ENCODE measurements at regions not wholly inside any gene's neighbourhood (a gene's known extent, or its start where the extent isn't known, plus 50 kb on each side); places are given as distances from the start of the nearest gene placed in this dataset.
"Not testable (repeated sequence)": the region's sequence is repeated elsewhere in the genome, so short reads cannot be mapped to it uniquely, and the experiment has no call there.

DNA sequence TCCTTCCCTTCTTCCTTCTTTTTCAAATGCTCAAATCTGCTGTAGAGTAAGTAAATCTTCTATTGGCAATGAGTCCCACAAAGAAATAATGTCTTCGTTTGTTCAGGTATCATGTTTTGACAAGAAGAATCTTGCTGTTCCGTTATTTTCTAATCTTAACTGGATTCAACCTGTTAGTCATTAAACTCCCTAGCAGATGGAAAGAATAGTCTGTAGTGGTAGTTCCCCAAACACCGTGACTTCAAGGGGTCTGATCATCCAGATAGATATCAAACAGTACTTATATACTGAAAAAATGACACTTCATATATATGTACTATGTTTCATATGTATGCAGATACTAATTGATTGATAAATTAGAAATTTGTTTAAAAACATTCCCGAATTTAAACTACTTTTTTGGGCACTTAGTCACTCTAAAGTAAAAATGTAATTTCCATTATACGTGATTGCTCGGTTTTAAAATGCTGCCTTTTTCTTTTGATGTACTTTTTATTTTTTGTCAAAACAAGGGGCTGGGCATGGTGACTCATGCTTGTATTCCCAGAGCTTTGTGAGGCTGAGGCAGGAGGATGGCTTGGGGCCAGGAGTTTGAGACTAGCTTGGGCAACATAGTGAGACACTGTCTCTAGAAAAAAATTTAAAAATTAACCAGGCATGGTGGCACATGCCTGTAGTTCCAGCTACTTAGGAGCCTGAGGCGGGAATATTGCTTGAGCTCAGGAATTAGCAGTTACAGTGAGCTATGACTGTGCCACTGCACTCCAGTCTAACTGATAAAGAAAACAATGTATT, 335.7 kb upstream of the SNX7 start:
- no peak for DNase-seq

DNA sequence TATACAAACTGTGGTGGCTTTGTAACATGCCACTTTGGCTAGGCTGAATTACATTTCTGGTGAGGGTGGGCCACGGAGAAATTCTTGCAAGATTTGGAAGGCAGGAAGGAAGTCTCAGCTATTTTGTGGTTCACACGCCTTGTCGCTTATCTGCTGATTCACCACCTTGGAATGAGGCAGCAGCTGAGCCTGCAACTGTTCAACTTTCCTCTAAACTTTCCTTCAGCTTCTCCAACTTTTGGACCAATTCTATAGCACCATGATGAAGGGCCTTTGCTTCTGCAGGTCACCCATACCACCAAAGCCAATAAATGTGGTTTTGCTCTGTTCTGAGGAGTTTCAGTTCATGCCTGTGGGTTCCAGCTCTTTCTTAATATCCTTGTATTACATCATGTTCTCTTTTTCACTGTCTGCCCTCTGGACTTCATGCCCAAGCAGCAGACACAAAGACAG, 337.6 kb upstream of the SNX7 start:
- DNase-seq = peak; percentile 45

DNA sequence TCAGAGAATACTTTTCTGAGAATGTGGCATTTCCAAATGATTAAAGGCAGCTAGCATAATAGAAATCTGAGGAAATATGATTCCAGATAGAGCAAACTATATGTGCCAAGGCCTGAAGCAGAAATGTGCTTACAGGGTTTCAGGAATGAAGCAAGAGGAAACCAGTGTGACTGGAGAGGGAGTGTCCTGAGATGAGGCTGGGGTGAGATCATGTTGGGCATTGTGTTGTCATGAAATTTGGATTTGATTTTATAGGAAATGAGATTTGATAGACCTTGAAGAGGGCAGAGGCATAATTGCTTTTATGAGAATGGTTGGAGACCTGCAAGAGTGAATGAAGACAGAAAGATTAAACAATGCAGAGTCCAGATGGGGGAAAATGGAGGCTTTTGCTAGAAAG, 338.1 kb upstream of the SNX7 start:
- DNase-seq = no peak

DNA sequence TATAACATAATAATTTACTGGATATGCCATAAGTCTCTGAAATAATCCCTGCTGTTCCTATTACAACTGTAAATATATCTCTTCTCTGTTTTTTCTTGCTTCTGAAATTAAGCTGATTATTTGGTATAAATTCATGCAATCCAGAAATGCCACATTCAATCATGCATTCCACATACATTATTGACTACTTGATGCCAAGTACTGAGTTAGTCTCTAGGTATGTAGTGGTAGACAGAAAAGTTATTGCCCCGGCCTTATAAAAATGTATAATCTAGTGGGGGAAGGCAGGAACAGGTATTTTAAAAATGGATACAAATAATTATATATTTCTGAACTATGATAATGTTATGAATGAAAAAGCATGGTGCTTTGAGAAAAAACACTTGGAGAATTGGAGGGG, 338.6 kb upstream of the SNX7 start:
- DNase-seq = no peak

DNA sequence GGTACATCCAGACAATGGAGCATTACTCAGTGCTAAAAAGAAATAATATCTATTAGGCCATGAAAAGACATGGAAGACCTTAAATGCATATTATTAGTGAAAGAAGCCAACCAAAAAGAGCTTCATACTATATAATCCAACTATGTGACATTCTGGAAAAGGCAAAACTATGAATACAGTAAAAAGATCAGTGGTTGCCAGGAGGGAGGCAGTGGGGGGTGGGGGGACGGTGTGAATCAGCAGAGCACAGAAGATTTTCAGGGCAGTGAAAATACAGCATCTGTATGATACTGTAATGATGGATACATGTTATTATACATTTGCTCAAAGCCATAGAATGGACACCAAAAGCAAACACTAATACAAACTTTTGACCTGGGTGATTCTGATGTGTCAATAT, 339.4 kb upstream of the SNX7 start:
- DNase-seq = no peak

DNA sequence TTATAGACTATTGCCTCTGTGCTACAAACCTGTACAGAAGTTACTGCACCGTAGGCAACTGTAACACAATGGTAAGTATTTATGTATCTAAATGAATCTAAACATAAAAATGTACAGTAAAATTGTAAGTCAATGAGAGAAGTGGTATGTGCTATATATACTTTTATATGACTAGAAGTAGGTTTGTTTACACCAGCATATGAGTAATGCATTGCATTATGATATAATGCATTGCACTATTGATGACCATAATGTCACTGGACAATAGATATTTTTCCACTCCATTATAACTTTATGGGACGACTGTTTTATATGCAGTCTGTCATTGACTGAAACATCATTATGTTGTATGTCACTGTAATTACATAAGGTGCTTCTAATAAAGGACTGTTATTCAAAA, 340.3 kb upstream of the SNX7 start:
- no peak for DNase-seq

DNA sequence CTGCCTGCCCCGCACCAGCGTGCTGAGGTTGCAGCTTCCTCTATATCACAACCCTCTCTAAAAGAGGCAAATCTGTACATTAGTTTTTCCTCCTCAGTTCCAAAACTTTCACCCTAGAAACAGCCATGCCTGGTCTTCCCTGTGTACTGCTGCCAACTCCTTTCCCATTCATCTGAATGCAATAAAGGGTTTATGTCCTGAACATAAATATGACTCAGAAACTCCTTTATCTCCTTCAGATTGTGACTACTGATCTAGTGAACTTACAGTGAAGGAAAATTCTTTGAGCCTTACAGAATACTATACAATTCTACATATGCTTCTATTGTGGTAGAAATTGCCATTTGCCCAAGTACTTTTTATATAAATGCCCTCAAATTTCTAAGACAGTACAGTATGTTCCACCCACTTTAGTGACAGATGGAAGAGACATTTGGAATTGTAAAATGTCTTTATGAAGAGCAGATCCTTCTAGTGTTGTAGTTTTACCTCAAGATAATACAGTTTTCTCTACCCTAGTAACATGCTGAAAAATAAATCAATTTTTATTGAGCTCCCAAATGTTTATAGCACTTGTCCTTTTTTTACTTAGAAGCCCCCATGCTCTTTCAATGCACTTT, 345.1 kb upstream of the SNX7 start:
- DNase-seq = no peak

DNA sequence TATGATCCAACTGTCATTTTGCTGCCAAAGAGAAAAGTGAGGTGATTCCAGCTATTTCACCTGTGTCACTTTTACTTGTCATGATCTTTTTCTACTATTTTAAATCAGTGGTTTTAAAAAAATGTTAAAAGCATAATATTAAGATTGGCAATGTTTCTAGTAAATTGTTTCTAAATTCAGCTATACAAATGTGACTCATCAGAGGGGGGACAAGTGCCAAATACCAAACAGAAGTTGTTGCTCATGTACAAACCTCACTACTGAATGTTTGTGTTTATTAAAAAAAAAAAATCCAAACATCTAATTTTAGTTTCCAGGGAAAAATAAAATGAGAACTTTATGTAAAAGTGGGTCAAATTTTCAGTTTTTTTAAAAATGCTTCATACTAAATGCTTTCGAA, 346.2 kb upstream of the SNX7 start:
- DNase-seq = no peak

DNA sequence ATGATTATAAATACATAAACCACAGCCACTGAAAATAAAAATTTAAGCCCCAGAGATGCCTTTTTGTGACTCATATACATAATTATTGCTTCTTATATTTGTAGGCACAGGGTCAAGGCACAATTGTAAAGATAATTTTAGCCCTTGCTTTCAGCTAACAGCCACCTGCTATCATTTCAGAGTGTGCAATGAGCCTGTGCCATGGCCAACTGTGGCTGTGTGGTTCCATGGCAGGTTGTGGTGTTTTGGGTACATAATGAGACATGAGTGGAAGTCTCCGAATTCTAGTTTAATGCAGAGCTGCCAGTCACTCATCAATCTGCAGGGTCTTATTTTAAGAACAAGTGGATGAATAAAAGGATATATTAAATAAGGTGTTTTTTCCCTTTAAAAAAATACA, 346.9 kb upstream of the SNX7 start:
- DNase-seq = no peak

DNA sequence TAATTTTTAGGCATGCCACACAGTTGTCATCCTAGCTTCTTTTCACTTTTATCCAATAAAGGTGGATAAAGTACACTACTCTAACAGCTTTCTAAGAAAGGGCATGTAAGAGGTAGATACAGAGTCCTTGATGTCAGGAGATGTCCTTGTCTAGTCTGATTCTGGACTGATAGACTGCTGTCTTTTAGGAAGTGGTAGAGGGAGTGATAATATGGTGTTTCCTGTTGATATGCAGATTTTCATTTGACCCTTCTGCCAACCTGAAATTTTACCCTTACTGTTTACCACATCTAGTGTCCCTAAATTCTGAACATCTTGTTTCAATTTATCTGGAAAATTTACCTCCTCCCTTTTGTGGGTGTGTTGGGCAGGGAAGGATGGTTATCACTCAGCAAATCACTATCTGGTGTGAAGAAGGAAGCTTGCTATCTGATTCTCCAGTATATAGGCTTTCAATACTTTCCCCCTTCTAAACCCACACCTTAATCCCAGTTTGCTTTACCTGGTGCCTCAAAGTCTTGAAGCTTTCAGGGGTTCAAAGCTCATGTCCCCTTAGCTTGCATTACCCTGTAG, 354.9 kb upstream of the SNX7 start:
- no peak for DNase-seq

DNA sequence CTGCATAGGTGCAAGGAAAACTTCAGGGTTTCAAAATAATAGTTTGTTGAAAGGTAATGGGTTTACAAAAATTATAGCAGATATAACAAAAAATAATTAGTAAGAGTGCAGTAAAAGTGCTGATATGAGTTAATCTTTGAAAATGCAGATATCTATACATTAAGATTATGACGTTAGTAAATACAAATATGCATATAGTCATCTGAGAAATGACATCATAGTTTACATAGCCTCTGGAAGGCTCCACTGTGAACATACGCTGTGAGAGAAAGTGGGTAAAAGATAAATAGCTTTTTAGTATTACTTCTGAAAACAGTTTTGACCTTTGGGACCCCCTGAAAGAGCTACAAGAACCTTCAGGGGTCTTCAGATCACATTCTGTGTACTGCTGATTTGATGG, 356.2 kb upstream of the SNX7 start:
- no peak for DNase-seq

DNA sequence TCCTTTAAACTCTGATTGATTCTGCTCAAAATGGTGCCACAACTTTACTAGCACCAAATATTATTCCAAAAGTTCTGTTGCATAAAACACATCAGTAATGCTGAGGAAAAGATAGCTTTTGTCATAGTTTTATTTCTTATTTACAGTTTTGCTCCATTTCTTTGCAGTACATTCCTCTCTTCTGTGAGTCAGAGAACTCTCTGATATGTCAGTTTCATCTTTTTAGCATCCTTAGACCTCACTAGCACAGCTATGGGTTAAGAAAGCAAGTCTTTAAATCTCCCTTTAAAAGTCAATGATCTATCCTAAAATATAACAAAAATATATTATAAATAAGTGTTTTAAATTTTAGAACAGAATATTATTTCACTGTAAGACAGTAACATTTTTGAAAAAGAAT, 356.6 kb upstream of the SNX7 start:
- no peak for DNase-seq

DNA sequence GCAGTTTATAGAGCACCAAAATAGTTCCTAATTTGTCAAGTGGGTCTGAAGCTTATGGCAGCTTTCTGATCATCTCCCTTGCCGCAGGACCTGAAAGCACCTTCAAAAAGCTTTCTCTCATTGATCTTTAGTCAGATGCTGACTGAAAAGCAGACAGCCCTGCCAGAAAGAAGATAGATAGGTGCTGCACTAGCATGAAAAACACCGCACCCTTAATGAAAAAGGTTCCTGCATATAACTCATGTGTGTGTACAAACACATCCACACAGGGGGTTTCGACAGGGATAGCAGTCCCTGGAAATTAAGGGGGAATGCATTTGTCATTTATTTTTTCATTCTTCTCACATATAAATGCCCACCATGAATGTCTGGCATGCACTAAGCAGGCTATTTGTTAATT, 361.7 kb upstream of the SNX7 start:
- DNase-seq = no peak

DNA sequence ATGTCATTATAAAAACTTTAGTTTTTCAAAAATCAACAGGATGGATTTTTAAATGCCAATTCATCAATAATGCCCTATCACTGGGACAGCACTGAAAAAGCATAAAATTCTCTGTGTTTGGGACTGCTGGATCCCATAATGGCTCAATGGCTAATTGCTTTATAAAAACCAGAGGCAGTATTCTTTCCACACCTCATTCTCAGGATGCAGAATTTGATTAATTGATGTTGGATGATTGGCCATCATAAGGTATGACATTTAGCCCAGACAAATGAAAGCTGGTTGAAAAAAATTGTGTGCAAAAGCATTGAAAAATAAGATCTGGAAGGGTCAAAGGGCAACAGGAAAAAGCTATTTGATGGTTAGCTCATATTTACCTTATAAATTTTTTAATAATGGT, 362.2 kb upstream of the SNX7 start:
- DNase-seq = no peak

DNA sequence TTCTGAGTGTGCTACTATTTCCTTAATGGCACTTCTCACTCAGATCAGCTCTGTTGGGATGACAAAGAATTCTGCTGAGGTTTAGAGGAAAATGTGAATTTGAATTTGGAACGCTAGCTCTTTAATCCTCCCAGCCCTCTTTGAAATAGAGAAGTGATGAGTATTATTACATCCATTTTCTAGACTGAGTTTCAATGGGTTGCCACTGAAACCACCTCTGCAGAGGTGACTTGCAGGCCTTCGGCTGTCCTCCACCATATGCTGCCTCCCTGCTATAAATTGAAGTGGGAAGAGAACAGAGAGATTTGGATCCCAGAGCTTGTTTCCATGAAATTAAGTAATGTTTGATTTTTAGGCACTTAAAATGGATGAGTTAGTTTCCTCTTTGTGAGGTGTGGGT, 363.2 kb upstream of the SNX7 start:
- no peak for DNase-seq

DNA sequence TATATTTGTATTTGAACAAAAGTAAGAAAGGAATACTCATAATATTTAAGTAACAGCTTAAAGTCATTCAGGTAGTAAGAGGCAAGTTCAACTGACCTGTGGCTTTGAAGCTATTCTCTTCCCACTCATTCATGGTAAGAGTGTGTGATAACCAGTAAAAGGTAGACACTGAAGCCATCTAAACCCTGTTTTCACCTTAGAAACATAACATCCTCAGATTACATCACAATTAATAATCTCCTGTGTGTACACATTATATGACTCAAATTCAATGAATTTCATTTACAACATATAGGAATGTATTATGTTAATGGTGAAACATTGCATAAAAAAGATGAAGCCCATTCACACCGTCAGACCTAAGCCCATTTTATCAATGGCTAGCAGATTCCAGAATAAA, 364.8 kb upstream of the SNX7 start:
- no peak for DNase-seq

DNA sequence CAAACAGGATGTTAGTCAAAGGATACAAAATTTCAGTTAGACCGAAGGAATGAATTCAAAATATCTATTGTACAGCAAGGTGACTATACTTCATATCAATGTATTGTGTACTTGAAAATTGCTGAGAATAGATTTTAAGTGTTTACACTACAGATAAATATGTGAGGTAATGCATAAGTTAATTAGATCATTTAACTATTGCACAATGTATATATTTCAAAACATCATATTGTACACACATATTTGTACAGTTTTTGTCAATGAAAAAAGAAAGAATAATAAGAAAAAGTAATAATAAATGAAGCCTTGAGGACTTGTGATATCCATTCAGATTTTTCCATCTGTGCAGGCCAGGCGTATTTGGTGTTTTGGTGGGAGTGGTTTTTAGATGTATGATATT, 367.4 kb upstream of the SNX7 start:
- DNase-seq = no peak

DNA sequence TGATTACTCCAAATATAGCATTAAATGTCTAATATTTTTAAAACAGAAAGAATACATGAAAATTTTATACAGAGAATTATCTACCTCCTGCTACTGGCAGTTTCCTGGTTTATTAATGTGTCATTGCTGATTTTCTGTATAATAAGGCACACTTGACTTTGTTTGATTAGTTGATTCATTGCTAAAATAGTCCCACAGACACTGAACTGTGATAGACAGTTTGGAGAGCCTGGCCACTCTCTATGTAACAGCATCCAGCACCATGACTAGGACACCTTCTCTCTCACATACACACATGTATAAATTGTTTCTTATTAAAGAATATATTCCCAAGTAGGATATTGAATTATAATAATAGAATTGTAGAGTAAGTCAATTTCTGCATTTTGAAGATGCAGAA, 368.5 kb upstream of the SNX7 start:
- DNase-seq = no peak

DNA sequence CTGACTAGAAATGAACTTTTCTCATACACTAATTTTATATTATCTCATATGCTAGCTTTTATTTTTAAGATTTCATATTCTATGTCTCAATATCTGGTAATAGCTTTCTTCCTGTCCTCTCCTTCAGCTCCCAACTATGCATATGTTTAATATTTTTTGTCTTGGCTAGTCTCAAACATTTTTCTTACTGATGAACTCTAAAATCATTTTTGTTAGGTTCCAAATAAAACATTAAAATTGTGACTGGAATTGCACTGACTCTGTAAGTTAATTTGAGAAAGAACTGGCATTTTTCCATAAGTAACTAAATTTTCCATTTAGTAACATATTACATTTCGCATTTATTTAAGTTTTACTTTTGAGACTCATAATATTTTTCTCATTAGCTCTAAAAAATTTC, 368.5 kb upstream of the DPYD start:
- DNase-seq = no peak

DNA sequence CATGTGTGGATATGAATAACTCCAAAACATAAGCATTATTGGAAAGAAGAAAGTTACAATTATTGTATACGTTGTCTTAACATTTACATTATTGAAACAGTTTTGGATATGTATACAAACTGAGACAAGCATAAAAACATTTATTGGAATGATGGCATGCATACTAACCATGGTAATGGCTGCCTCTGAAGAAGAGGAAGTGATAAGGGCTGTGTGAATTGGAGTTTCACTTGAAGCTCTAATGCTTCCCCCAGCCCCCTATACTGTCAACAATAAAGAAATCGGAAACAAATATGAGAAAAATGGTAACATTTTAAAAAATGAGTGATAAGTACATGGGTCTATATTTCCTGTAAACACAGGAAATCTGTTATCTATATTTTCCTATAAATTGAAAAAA, 367.7 kb upstream of the DPYD start:
- no peak for DNase-seq

DNA sequence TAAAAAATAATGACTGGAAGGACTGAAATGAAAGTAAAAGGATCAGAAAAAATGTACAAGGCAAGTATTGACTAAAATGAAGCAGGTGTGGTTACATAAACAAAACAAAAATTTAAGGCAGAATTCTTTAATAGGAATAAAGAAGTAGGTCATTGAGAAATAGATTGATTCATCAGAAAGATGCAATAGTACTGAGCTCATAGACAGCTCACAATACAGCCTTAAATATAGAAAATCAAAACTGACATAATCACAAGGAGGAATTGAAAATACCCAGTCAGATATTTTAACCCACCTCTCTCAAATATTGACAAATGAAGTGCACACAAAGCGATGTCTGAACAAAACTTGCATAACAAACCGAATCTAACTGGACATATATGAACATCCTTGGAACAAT, 366.8 kb upstream of the DPYD start:
- no peak for DNase-seq

DNA sequence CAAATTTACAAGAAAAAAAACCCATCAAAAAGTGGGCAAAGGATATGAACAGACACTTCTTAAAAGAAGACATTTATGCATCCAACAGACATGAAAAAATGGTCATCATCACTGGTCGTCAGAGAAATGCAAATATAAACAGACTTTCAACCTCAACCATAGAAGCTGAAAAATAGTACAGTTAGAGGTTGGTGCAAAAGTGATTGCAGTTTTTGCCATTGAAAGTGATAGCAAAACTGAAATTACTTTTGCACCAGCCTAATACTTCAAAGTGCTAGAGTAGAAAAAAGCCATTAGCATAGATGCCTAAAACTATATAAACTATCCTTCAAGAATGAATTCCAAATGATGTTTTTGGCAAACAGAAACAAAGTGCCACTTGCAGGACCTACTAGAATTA, 365.8 kb upstream of the DPYD start:
- no peak for DNase-seq

DNA sequence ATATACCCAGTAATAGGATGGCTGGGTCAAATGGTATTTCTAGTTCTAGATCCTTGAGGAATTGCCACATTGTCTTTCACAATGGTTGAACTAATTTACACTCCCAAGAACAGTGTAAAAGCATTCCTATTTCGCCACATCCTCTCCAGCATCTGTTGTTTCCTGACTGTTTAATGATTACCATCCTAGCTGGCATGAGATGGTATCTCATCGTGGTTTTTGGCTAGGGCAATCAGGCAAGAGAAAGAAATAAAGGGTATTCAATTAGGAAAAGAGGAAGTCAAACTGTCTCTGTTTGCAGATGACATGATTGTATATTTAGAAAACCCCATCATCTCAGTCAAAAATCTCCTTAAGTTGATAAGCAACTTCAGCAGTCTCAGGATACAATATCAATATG, 364.5 kb upstream of the DPYD start:
- DNase-seq = not testable (repeated sequence)

DNA sequence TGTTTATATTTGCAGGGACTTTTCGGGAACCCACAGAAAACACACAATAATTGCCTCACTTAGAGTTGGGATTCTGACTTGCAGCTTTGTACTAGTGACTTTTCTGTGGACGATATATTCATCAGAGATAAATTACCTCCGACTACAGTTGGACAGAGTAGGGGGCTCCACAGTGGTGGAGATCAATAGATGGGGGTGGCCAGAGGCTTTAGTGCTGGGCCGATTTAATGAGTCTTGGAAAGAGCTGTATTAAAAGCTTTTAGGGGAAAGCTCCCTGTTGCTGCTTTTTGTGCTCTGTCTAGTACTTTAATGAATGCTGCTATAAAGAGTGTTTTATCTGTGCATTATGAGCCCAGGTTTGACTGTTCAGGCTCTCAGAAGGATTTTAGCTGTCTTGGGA, 359.2 kb upstream of the DPYD start:
- DNase-seq = no peak

DNA sequence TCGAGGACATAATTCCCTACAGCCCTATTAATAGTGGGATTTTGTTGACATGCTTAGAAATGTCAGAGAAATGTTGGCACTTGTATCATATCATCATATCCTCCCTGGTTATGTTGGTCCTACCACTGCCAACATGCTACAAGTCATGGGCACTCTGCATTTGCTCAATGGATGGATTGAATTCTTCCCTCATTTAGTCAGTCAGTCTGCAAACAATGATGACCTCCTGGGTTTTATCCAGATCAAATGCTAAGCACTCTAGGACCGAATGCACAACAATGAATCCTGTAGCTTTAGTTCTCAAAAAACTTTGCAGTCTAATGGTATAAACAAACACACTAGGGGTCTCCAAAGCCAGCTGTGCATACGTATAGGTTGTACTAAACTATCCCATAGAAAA, 357.2 kb upstream of the DPYD start:
- no peak for DNase-seq

All from CD4-positive, alpha-beta T cell treated with Interleukin-10 for 1 hour (primary cell).